K562 (cell line): ENCODE measurements at regions not wholly inside any gene's neighbourhood (a gene's known extent, or its start where the extent isn't known, plus 50 kb on each side); places are given as distances from the start of the nearest gene placed in this dataset.

Source experiments
- AFF4 ChIP-seq: sonication (generic); formaldehyde crosslinking; IDR thresholded peaks from 2 replicates; pipeline ENCODE4 v1.8.0; 2023; ENCODE audit warnings: mild to moderate bottlenecking, missing genetic modification reagents
- CHD7 ChIP-seq: fragments of 200-600 bp; sonication (generic); IDR thresholded peaks from one replicate; pipeline ENCODE4 v1.6.1; 2012; ENCODE audit warnings: mild to moderate bottlenecking, low read depth, low read length, inconsistent platforms
- CREBBP ChIP-seq: IDR thresholded peaks from one replicate; pipeline ENCODE4 v1.6.1; 2012; ENCODE audit warnings: low read depth, mild to moderate bottlenecking, control low read depth, inconsistent platforms, low read length
- FOXK2 ChIP-seq, 2 experiments: fragments of 450-650 bp; IDR thresholded peaks in 1 of 2; conservative IDR thresholded peaks in 1 of 2; 2 replicates each; pipeline ENCODE4 v1.6.1; 2016; ENCODE audit warnings: low read depth in 2 of 2, mild to moderate bottlenecking in 1 of 2
- MAZ ChIP-seq, 2 experiments: fragments of 450-650 bp in 1 of 2; sonication (generic) in 1 of 2; formaldehyde crosslinking; IDR thresholded peaks in 1 of 2; conservative IDR thresholded peaks in 1 of 2; 2 replicates each; pipeline versions ENCODE4 v1.4.0 to v1.5.0; 2020; ENCODE audit warnings: mild to moderate bottlenecking in 1 of 2, missing genetic modification reagents in 1 of 2
- PHF20 ChIP-seq: fragments of 450-650 bp; IDR thresholded peaks from 2 replicates; pipeline ENCODE4 v1.6.1; 2018; ENCODE audit not compliant: partially characterized antibody
- RAD51 ChIP-seq: fragments of 450-650 bp; IDR thresholded peaks from 2 replicates; pipeline ENCODE4 v1.7.1; 2016; ENCODE audit warnings: low read depth, mild to moderate bottlenecking, borderline replicate concordance

- TF ChIP-seq CHD7 (no peak), FOXK2 (conservative IDR thresholded peaks at IDR 0.05 in 1 of 2, IDR thresholded peaks at IDR 0.05 in 1 of 2; ENCODE audit: low read depth in 2 of 2) (no peak), CREBBP (no peak), MAZ (CRISPR knock-in tag; conservative IDR thresholded peaks at IDR 0.05 in 1 of 2, IDR thresholded peaks at IDR 0.05 in 1 of 2) (no peak), AFF4 (CRISPR knock-in tag) (no peak), RAD51 (no peak), PHF20 (no peak)
- TF ChIP-seq, all 486 proteins: peak for 0
These were observed 207.2 kb upstream of the NAALADL2 start (continued) for GRCh38 chr3:174651951-174652350.
